GM10266 (cell line): ENCODE measurements at regions not wholly inside any gene's neighbourhood (a gene's known extent, or its start where the extent isn't known, plus 50 kb on each side); places are given as distances from the start of the nearest gene placed in this dataset.
"Not testable (repeated sequence)": the region's sequence is repeated elsewhere in the genome, so short reads cannot be mapped to it uniquely, and the experiment has no call there.

Experiments used
- DNase-seq: peaks from one replicate; pipeline ENCODE4 v3.0.0; 2012; ENCODE audit errors: extremely low spot score
- TF ChIP-seq, protein P1 (sequence below): IDR thresholded peaks from 2 replicates; pipeline ENCODE4 v1.5.1; 2012; ENCODE audit warnings: mild to moderate bottlenecking, low read depth; ENCODE audit not compliant: control insufficient read depth, insufficient read depth; ENCODE audit errors: missing control alignments

DNA sequence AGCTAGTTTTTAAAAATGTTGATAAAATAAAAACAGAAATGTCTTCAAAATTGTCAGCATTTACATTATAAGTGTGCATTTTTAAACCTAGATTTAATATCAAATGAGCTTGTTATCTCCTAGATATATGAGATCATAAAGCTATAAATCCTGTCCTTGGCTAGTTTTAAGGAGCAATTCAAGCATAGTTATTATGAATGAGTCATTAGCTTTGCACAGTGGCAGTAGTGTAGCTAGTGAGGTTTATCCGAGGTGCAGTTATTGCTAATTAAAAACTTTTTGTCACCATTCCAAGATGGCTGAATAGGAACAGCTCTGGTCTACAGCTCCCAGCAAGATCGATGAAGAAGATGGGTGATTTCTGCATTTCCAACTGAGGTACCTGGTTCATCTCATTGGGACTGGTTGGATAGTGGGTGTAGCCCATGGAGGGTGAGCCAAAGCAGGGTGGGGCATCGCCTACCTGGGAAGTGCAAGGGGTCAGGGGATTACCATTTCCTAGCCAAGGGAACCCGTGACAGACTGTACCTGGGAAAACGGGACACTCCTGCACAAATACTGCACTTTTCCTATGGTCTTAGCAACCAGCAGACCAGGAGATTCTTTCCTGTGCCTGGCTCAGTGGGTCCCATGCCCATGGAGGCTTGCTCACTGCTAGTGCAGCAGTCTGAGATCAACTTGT lies 108.8 kb upstream of the SYNCRIP start:
- DNase-seq, result no peak
- TF ChIP-seq, protein P1, sequence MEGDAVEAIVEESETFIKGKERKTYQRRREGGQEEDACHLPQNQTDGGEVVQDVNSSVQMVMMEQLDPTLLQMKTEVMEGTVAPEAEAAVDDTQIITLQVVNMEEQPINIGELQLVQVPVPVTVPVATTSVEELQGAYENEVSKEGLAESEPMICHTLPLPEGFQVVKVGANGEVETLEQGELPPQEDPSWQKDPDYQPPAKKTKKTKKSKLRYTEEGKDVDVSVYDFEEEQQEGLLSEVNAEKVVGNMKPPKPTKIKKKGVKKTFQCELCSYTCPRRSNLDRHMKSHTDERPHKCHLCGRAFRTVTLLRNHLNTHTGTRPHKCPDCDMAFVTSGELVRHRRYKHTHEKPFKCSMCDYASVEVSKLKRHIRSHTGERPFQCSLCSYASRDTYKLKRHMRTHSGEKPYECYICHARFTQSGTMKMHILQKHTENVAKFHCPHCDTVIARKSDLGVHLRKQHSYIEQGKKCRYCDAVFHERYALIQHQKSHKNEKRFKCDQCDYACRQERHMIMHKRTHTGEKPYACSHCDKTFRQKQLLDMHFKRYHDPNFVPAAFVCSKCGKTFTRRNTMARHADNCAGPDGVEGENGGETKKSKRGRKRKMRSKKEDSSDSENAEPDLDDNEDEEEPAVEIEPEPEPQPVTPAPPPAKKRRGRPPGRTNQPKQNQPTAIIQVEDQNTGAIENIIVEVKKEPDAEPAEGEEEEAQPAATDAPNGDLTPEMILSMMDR, result no peak

DNA sequence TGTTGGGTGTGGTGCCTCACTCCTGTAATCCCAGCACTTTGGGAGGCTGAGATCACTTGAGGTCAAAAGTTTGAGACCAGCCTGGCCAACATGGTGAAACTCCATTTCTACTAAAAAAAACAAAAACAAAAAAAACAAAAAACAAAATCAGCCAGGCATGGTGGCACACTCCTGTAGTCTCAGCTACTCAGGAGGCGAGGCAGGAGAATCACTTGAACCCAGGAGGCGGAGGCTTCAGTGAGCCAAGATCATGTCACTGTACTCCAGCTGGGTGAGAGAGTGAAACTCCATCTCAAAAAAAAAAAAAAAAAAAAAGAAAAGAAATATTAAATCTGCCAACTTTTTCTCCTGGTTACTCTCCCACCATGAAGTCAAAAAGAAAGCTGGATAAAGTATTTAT lies 107.5 kb upstream of the SYNCRIP start:
- DNase-seq, result not testable (repeated sequence)

DNA sequence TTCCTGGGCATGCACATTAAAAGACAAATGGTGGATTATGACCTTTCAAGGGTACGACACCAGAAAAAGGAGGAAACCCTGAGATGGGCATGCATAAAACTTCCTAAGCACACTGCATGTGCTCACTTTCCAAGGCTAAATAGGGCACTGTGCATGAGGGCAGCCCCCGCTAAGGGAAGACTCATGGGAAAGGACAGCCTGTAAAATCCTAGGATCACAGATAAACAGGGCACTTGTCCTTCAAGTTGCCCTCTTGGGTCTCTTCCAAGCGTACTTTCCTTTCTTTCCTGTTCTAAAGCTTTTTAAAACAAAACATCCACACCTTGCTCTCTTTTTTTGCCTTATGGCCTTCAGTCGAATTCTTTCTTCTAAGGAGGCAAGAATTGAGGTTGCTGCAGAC lies 106.5 kb upstream of the SYNCRIP start:
- TF ChIP-seq, protein P1, result no peak

DNA sequence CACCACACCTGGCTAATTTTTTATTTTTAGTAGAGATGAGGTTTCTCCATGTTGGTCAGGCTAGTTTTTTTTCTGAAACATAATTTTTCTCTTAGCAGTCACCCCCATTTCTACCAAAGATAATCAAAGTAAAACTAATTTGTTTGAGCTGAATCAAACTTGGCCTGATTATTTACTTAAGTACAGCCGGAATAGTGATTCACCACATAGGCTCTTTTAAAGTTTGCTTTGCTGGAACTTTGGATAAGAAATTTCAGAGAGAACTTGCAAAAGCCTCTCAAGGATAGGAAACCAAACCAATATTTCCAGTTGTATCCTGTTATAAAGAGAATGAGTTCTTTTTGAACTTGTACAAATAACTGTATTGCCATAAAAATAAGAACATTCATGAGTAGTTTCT lies 105.0 kb upstream of the SYNCRIP start:
- DNase-seq, result no peak
- TF ChIP-seq, protein P1, result no peak

More for the DNA sequence above, 106.5 kb upstream of the SYNCRIP start:
- DNase-seq, result no peak

DNA sequence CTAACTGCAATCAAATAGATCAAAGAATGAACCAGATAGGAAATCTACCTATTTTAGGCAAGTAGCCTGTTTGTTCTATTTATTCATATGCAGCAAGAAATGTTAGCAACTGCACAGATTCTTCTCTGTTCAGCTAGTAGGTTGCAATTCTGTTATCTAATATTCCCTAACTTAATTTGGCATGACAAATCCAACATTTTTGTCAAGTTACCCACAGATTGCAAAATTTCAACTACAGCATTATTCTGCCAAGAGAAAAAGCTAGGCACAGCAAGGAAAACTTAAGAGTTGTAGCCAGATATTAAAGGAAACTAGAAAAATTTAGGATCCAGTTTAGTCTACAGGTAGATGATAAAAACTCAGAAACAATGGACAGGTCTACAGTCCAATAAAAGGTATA lies 104.4 kb upstream of the SYNCRIP start:
- no peak for DNase-seq
- TF ChIP-seq, protein P1, result no peak

DNA sequence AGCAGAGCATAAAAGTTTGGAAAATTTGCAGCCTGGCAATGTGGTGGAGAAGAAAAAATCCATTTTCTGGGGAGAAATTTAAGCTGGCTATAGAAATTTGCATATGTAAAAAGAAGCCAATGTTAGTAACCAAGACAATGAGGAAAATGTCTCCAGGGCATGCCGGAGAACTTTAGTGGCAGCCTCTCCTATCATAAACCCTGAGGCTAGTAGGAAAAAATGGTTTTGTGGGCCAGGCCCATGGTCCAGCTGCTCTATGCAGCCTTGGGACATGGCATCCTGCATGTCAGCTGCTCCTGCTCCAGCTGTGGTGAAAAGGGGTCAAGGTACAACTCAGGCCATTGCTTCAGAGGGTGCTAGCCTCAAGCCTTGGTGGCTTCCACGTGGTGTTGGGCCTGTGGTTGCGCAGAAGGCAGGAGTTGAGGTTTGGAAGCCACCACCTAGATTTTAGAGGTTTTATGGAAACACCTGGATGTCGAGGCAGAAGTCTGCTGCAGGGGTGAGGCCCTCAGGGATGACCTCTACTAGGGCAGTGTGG lies 101.8 kb upstream of the SYNCRIP start:
- TF ChIP-seq, protein P1, result no peak
- DNase-seq, result no peak

DNA sequence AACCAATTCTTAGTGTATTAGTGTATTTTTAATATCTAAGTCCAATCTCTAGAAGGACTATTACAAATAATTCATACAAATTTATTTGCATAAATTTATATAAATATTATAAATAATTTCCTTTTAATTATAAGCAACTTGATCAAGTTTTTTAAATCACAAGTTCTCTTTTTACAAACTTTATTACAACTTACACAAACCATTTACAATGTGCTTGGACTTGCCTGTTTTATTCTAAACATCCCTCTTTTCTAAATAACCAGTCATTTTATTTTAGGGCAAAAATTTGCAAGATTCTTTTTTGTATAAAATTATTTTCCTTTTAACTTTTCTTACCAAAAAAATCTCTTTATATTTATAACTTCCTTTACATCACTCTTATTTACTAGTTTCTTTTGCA lies 83.5 kb upstream of the SYNCRIP start:
- TF ChIP-seq, protein P1, result no peak

DNA sequence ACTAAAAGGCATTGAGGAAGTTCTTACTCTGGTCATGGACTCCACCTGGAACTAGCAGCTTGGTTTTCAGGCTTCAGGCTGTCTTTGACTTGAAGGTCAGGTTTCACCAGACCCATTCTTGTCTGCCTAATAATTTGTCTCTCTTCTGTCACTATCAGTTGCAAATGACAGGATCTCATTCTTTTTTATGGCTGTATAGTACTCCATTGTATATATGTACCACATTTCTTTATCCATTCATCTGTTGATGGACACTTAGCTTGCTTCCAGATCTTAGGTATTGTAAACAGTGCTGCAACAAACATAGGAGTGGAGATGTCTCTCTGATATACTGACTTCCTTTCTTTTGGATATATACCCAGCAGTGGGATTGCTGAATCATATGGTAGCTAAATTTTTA lies 73.1 kb upstream of the SYNCRIP start:
- DNase-seq, result no peak
- TF ChIP-seq, protein P1, result no peak

More for the DNA sequence above, 83.5 kb upstream of the SYNCRIP start:
- DNase-seq, result no peak
